HuH-7.5 (cell line): ENCODE measurements at regions not wholly inside any gene's neighbourhood (a gene's known extent, or its start where the extent isn't known, plus 50 kb on each side); places are given as distances from the start of the nearest gene placed in this dataset.
"Not testable (repeated sequence)": the region's sequence is repeated elsewhere in the genome, so short reads cannot be mapped to it uniquely, and the experiment has no call there.

Experiments used
- DNase-seq: peaks from one replicate; pipeline ENCODE4 v3.0.0; 2011; ENCODE audit warnings: low spot score

DNA sequence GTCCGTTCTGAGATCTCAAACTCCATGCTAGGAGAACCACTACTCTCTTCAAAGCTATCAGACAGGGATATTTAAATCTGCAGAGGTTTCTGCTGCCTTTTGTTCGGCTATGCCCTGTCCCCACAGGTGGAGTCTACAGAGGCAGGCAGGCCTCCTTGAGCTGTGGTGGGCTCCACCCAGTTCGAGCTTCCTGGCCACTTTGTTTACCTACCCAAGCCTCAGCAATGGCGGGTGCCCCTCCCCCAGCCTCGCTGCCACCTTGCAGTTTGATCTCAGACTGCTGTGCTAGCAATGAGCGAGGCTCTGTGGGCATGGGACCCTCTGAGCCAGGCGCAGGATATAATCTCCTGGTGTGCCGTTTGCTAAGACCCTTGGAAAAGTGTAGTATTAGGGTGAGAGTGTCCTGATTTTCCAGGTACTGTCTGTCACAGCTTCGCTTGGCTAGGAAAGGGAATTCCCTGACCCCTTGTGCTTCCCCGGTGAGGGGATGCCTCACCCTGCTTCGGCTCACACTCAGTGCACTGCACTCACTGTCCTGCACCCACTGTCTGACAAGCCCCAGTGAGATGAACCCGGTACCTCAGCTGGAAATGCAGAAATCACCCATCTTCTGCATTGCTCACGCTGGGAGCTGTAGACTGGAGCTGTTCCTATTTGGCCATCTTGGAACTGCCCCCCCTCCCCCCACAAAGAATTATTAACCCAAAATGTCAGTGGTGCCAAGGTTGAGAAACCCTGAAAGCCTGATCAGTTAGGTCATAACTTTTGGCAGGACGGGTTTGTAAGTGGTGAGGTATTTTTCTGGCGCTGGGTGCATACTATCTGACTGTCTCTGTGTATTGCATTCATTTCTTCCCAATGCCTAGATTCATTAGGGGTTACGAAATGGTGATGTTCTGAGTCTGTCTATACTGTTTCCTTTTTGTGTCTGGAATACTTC, 181.4 kb downstream of the TEX29 start:
- DNase-seq = not testable (repeated sequence)

DNA sequence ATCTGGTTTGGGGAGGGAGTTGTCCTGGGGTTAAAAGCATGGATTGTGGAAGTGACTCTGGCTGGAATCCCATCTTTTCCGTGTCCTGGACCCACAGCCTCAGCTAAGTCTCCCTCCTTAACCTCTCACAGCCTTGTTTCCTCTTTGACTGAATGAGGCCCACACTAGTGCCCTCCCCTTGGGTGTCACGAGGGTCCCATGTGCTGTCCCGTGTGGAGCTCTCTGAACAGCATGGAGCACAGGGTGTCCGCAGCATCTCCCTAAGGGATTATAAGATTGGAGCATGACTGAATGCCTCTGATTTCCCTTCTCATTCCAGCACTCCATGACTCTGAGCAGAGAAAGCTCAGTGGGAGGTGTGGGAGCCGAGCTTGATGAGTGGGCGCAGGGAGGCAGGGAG, 182.5 kb downstream of the TEX29 start:
- no peak for DNase-seq

DNA sequence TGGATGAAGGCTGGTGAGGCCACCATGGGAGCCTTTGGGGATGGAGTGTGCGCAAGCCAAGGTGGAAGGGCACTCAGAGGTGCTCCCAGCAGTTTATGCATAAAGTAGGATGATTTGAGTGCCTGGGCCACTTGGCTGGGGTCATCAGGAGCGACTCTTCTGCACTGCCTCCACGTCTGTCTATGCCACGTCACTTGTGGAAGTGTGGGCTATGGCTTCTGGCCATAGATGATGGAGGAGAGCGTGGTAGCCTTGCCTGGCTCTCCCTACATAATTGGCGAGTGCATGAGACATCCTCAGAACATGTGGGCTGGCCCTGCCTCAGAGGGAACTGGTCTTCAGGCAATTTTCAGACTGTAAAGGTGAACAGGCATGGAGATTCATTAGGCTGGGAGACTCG, 182.9 kb downstream of the TEX29 start:
- no peak for DNase-seq

DNA sequence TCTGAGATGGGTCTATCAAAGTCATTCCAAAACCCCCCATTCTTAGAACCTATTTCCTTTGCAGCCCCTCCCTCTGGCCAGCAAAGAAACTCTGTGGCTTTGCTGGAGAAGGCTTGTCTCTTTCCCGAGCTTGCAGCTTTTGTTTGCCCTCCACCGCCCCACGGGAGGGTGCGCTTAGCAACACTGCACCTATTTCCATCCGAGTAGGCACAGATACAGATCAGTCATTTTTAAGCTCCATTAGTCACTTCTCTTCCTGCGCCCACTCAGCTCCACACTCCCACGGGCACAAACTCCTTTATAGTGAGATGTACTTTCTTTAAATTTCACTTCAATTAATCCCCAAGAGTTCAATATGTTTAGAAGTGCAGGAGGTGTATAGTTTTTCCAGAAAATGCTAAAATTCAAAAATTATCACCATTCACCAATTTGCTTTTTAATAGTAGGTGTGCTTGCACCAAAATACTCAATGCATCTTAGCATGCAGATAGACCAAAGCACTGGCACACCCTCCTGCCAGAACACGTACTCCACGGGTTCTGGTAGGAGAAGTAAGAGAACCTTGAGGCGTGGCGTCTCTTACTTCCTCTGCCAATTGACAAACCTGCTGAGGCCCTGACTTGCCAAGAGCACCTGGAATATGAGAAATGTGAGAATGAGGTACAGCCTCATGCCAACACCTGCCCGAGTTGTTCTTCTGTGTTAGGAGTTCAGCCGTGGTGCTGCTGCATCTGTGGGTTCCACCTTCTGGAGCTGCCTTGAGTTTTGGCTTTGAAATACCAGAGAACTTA, 183.7 kb downstream of the TEX29 start:
- DNase-seq = no peak

DNA sequence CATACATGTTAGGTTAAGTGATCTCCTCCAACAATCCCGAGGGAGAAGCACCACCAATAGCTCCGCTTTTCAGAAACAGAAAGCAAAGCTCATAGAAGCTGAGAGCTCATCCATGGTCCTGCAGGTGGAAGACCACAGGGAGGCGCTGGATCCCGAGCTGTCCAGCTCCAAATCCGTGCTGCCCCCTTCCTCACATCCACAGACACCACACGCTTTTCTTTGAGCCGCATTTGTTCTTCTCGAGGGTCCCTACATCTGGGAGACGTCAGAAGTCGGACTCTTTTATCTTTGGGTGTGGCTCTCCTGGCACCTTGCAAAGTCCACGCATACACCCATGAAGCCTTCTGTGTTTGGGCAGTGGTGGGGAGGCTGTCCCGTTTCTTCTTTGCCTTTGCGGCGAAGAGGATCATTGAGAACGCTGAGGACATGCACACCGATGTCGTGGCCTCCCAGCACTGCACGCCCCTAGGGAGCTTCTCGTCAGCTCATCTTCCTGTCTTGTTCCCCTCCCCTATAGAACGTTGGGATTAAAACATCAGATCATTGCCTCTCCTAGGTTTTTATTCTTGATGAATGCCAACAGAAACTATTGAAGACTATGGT, 184.8 kb downstream of the TEX29 start:
- no peak for DNase-seq

DNA sequence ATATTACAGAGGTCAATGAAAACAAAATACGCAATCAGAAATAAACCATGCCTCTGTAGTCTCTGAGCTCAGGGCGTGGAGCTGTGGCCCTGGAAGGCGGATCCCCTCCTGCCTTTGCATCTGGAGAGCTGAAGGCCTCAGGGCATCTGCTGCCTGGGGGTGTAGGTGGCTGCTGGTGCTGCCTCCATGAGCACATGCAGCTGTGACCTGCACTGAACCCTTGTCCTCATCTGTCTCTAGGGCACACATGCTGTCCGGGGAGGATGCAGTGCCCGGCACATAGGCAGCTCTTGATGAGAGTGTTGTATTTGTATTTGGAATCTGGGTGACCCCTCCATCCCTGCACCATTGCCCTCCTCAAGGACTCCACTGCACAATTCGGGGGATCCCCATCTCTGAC, 185.7 kb downstream of the TEX29 start:
- no peak for DNase-seq

DNA sequence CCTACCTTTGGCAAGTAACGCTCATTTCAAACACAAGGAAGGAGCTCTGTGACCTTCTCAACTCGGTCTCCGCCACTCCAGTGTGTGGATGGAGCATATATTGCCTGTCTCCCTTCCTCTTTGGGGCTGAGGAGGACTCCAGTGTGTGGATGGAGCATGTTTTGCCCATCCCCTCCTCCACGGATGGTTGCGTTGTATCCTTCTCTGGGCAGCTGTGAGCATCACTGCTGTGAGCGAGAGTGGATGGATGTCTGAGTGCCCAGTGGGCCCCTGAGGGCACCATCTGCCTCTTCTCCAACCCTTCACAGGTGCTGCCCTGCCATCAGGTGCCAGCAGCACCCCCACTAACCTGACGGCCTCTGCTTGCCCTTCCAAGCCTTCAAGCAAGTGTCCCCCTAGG, 186.2 kb downstream of the TEX29 start:
- DNase-seq = no peak

DNA sequence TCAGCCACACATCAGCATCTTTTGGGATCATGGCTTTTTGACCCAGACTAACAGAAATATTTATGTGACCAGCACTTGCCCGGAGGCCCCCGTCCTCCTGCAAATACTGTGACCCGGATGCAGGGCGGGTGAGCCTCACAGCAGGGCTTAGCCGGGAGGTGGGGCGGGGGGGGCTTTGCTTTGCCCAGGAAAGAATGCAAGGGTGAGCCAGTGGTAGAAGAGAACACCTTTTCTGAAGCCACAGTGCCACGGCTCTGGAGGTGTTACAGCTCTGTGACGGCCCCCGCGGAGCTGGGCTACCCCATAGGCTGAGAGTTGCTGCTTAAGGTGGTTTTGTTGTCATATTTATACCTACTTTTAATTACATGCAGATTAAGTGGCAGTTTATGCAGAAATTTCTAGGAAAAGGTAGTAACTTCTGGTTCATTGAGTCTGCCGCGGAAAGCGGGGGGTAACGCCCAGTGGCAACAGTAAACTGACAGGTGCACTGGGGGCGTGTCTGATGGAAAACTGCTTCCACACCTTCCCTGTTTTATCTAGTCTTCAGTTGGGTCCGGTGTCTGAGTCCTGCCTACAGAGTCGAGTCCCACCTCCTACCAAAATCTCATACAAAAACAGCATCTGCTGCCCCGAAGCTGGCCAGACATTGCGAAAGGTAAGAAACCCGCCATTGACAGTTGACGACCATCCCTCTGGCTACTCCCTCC, 187.9 kb downstream of the TEX29 start:
- no peak for DNase-seq

DNA sequence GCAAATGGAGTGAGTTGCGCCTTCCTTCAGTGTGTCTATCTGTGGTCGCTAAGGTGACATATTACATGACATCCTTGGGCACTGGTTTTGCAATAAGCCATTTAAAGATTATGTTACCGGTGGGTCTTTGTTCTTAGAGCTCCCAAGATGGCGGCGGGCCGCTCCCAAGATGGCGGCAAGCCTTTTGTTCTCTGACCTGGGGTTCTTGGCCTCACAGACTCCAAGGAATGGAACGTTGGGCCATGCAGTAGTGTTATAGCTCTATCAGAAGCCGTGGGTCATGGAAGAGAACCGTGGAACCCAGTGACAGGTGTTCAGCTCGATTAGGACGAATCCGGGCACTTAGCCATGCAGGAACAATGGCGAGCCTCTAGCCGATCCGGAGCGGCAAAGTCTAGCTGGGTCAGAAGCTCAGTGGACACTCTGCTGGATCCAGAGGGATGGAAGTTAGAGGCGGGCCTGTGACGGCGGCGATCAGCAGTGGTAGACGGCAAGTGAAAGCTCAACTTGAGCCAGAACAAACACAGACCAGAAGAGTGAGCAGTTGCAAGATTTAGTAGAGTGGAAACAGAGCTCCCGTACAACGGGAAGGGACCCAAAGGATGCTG, 188.6 kb downstream of the TEX29 start:
- DNase-seq = no peak

DNA sequence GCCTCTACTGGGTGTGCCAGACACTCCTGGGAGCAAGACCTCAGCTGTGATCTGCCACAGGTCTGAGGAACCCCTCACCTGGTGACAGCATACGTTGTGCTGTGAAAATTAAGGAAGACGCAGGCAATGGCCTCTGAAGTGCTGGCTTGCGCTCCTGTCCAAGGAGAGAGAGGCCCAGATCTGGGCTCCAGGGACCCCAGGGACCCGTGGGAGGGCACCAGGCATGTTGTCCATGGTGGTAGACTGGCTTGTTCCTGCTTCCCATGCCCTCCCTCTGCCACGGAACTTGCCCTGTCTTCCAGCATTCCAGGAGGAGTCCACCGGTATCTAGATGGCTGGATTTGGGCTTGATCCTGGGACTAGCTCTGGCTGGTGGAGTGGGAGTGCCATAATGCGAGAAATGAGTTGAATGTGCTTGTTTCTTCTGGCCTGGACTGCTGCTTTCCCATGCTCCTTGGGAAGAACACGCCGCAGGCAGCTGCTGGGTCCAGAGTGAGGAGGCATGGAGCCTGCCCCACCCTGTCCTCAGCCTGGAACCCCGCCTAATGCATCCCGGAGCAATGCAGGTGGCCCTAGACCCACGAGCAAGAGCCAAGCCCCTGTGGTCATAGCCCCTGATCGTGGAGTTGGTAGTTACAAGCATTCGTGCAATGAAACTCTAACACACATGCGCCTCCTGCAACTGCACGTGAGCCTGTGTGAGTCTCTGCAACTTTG, 190.2 kb downstream of the TEX29 start:
- DNase-seq = no peak

DNA sequence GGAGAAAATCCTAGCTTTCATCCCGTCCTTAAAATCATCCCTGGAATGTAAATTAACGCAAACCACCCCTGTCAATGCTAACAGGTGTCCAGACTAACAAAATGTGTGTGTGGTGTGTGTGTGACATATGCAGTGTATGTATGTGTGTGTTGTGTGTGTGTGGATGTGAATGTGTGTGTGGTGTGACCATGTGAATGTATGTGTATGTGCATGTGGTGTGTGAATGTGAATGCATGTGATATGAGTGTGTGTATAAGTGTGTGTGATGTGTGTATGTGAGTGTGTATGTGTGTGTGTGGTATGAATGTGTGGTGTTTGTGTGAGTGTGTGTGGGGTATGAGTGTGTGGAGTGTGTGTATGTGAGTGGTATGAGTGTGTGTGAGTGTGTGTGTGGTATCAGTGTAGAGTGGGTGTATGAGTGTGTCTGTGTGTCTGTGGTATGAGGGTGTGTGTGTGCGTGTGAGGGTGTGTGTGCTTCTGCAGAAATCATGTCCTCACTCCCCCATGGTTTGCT, 190.8 kb downstream of the TEX29 start:
- DNase-seq = no peak

DNA sequence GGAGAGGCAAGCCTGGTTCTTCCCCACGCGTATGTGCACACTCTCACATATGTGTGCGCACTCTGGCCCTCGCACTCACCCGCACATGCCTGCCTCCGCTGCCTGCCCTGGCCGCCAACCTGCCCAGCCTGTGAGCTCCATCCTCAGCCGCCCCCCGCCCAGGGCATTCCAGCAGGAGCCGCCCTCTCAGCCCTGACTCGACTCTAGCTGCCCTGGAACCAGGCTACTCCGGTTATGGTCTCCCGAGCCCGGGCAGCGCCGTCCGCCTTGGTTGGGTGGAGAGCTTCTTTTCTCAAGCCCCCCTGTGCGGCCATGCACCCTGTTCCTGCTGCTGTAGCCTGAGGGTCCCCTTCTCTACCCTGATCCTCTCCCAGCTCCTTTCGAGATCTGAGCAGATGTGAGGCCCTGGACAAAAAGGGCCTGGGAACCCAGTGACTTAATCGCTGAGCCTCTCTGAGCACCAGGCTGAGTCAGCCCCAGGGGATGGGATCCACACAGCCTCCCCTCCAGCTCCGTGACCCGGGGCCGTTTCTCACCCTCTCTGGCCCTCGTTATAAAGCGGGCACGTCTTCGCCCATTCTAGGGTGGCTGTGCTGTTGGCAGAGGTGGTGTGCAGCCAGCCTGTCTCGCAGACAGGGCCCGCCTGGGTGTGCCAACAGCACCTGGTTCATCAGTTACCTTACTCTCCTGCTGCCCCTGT, 191.5 kb downstream of the TEX29 start:
- no peak for DNase-seq

DNA sequence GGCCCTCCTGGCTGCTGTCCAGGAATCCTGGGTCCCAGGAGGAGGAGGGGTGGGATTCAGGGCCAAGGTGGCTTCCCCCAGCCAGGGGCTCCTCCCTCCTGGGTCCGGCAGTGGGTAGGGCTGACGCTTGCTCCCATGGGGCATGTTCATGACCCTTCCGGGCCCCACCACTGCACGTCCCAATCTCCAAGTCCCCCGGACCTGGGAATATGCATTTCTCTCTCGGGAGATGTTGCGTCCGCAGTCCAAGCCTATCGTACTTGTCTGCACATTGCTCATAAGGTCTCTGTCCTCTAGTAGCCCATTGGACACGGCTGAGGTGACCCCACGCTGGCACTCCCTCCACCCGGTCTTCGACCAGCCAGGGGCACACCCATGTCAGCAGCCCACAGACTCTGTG, 192.3 kb downstream of the TEX29 start:
- no peak for DNase-seq

DNA sequence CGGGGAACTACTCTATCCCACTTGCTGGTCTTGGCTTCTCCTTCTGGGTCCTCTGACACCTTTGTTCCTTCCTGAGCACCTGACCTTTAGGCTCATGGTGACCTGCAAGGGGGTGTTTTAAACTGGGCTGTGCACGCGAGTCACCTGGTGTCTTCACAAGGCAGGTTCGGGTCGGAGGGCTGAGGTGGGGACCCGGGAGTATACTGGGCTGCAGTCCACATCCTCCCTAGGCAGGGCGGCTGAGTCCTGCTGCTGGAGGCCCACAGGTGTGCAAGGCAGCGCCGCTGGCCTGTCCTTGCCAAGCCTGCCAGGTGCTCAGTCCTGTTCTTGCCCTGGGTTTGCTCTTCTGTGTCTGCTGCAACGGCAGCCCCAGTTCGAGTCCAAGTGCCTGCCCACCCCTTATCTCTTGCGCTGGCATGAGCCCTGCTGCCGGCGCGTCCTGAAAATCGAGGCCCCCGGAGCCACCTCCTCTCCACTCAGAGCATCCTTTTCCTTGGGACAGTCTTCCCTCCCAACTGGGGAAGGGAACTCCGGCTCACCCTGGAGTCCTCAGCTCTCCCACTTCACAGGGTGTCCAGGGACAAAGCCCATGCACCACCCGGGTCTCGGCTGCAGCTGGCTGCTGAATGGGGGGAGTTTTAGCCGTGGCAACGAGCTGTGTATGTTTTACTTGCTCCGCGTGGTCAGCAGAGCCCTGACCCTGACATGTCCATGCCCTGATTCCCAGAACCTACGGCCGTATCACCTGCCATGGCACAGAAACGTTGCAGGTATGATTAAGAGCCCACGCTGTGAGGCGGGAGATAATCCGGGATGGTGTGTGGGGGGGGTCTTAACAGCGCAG, 193.5 kb downstream of the TEX29 start:
- no peak for DNase-seq

DNA sequence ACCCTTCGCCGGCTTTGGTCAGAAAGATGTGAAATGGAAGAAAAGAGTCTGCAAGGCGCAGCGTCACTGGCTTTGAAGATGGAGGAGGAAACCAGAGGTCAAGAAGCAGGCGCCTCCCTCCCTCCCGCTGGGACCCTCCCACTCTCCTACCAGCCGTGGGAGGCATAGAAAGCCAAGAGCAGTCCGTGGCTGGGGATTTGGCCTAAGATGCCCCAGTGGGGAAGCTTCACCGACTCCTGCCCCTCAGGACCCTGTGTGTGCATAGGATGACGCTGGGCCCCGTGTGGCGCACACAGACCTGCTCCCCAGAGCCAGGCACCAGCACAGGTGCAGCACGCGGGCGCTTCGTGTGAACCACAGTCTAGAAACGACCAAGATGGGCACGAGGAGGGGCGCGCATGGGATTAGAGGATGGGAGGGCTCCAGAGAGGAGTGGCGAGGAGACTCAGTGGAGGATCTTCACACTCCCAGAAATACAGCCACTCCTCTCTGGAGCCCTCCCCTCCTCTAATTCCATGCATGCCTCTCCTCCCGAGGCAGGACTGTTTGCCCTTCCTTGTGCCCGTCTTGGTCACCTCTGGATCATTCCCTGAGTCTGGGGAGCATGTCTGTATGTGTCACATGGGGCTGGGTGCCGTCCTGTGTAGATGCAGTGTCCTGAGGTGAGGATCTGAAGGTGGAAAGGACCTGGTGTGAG, 194.3 kb downstream of the TEX29 start:
- no peak for DNase-seq

DNA sequence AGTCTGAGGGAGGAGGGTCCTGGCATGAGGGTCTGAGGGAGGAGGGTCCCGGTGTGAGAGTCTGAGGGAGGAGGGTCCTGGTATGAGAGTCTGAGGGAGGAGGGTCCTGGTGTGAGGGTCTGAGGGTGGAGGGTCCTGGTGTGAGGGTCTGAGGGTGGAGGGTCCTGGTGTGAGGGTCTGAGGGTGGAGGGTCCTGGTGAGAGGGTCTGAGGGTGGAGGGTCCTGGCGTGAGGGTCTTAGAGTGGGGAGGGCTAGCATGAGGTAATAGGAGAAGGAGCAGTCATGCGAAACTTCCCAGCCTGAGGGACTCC, 194.8 kb downstream of the TEX29 start:
- DNase-seq = no peak

DNA sequence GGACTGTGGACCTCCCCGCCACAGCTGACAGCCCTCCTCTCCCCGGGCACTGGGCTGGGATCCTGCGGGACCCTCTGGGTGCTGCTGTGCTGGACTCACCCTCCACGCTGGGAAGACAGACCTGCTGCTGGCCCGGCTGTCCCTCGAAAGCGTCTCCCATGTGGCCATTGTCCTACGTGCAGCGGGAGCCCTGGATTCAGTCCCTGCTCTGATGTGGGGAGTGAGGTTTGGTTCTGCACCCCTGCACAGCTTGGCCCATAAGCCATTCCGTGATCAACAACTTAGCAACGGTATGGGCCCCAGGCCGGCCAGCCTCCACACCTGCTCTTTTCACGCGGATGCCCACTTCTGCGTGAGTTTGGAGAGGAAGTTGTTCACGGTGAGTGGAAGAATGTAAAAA, 195.2 kb downstream of the TEX29 start:
- DNase-seq = no peak

DNA sequence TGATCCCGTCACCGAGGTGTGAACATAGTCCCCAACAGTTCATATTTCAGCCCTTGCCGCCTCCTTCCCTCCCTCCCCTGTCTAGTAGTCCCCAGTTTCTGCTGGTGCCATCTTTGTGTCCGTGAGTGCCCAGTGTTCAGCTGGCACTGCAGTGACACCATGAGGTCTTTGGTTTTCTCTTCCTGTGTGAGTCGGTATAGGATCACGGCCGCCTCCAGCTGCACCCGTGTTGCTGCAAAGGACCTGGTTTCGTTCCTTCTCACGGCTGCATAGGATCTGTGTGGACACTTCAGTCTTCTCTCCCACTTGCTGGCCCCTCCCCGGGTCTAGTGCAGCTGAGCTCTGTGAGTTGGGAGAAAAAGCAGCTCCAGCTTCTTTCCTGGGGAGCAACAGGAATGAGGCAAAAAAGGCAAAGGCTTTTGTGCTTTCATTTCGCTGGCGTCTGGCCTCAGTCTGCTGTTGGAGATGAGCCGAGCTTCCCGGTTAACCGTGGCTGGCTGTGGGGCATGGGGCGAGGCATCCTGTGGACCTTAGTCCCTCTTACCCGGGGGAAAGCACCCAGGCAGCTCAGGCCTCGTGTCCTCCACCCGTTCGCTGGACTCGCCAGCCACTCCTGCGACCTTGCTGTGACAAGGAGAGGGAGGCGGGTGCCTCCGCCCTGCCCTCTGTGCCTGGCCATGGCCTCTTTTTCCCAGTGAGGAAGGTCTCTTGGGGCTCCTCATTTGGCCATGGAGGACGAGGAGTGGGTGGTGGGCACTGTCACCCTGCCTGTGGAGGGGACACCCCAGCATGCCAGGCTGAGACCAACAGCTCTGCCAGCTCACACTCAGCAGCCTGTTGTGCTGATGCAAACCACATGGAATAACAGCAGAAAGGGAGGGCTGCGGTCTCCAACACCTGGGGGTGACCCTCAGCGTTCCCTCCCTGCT, 196.5 kb downstream of the TEX29 start:
- no peak for DNase-seq
